HG03095 (cell line): ENCODE measurements at regions not wholly inside any gene's neighbourhood (a gene's known extent, or its start where the extent isn't known, plus 50 kb on each side); places are given as distances from the start of the nearest gene placed in this dataset.
"Not testable (repeated sequence)": the region's sequence is repeated elsewhere in the genome, so short reads cannot be mapped to it uniquely, and the experiment has no call there.

ENCODE experiments used
- ATAC-seq: cut with Tn5 transposase; IDR thresholded peaks from one replicate; pipeline ENCODE4 v1.9.1; 2021; ENCODE audit warnings: moderate library complexity; ENCODE audit not compliant: unreplicated experiment

- ATAC-seq = not testable (repeated sequence)
Measured at GRCh38 chr7:138366137-138366536, 93.9 kb upstream of the TRIM24 start.

GRCh38 chr7:138366676-138367075 is 93.4 kb upstream of the TRIM24 start:
- ATAC-seq = not testable (repeated sequence)

- ATAC-seq = no peak
Measured at GRCh38 chr7:138369797-138370196, 90.3 kb upstream of the TRIM24 start.

GRCh38 chr7:138370956-138371355 is 89.1 kb upstream of the TRIM24 start:
- no peak for ATAC-seq

GRCh38 chr7:138374119-138374693 is 85.9 kb upstream of the TRIM24 start:
- ATAC-seq = no peak

GRCh38 chr7:138377306-138377705 is 82.8 kb upstream of the TRIM24 start:
- ATAC-seq = no peak

- ATAC-seq = no peak
Measured at GRCh38 chr7:138378741-138379559, 81.1 kb upstream of the TRIM24 start.

GRCh38 chr7:138382862-138383565 is 77.0 kb upstream of the TRIM24 start:
- no peak for ATAC-seq

- no peak for ATAC-seq
Measured at GRCh38 chr7:138386821-138387220, 73.2 kb upstream of the TRIM24 start.

GRCh38 chr7:138387755-138388475 is 72.1 kb upstream of the TRIM24 start:
- no peak for ATAC-seq

- no peak for ATAC-seq
Measured at GRCh38 chr7:138388673-138389491, 71.2 kb upstream of the TRIM24 start.

GRCh38 chr7:138395763-138396162 is 64.3 kb upstream of the TRIM24 start:
- no peak for ATAC-seq

GRCh38 chr7:138396251-138397070 is 63.6 kb upstream of the TRIM24 start:
- ATAC-seq = peak; percentile 85

- ATAC-seq = not testable (repeated sequence)
Measured at GRCh38 chr7:138397071-138397433, 63.0 kb upstream of the TRIM24 start.

- no peak for ATAC-seq
Measured at GRCh38 chr7:138398857-138399256, 61.2 kb upstream of the TRIM24 start.

GRCh38 chr7:138400400-138400886 is 59.6 kb upstream of the TRIM24 start:
- no peak for ATAC-seq

GRCh38 chr7:138402749-138403148 is 57.3 kb upstream of the TRIM24 start:
- ATAC-seq = no peak

GRCh38 chr7:138405496-138405895 is 54.6 kb upstream of the TRIM24 start:
- no peak for ATAC-seq

GRCh38 chr7:138407792-138408191 is 52.3 kb upstream of the TRIM24 start:
- ATAC-seq = no peak
